ENCODE measurements at regions not wholly inside any gene's neighbourhood (a gene's known extent, or its start where the extent isn't known, plus 50 kb on each side); places are given as distances from the start of the nearest gene placed in this dataset.

GRCh38 chr16:35180970-35181369 is 1721.6 kb downstream of the TP53TG3F start:
- CTCF ChIA-PET = no interaction called here
- POLR2A ChIA-PET = no interaction called here

GRCh38 chr16:35181422-35182030 is 1722.1 kb downstream of the TP53TG3F start:
- POLR2A ChIA-PET = no interaction called here

More at GRCh38 chr16:35180970-35181369, 1721.6 kb downstream of the TP53TG3F start:
- DNase-seq (ENCODE audit: low read depth, low spot score) = no peak
- H3K4me3 ChIP-seq (ENCODE audit: low read depth, low read length) = no peak overlapping the region
- TF ChIP-seq CTCF (IDR thresholded peaks at IDR 0.05; ENCODE audit: insufficient read depth, low read length, missing control alignments) = no peak

GRCh38 chr16:35182043-35182677 is 1722.7 kb downstream of the TP53TG3F start:
- CTCF ChIA-PET = no interaction called here
- DNase-seq (ENCODE audit: low read depth, low spot score) = no peak
- TF ChIP-seq CTCF (IDR thresholded peaks at IDR 0.05; ENCODE audit: insufficient read depth, low read length, missing control alignments) = no peak
- H3K4me3 ChIP-seq (ENCODE audit: low read depth, low read length) = no peak overlapping the region
- POLR2A ChIA-PET = no interaction called here

More at GRCh38 chr16:35181422-35182030, 1722.1 kb downstream of the TP53TG3F start:
- DNase-seq (ENCODE audit: low read depth, low spot score) = no peak
- TF ChIP-seq CTCF (IDR thresholded peaks at IDR 0.05; ENCODE audit: insufficient read depth, low read length, missing control alignments) = no peak
- H3K4me3 ChIP-seq (ENCODE audit: low read depth, low read length) = no peak overlapping the region
- CTCF ChIA-PET = no interaction called here

- TF ChIP-seq CTCF (IDR thresholded peaks at IDR 0.05; ENCODE audit: insufficient read depth, low read length, missing control alignments) = no peak
- no peak for DNase-seq (ENCODE audit: low read depth, low spot score)
- CTCF ChIA-PET = no interaction called here
- no peak overlapping the region for H3K4me3 ChIP-seq (ENCODE audit: low read depth, low read length)
- POLR2A ChIA-PET = no interaction called here
These were observed 1723.6 kb downstream of the TP53TG3F start for GRCh38 chr16:35182943-35183550.

GRCh38 chr16:35184356-35184870 is 1725.0 kb downstream of the TP53TG3F start:
- ChIA-PET POLR2A (no interaction called here), CTCF (no interaction called here)
- TF ChIP-seq CTCF (IDR thresholded peaks at IDR 0.05; ENCODE audit: insufficient read depth, low read length, missing control alignments) = no peak
- H3K4me3 ChIP-seq (ENCODE audit: low read depth, low read length) = no peak overlapping the region
- DNase-seq (ENCODE audit: low read depth, low spot score) = no peak

GRCh38 chr16:35185366-35186044 is 1726.1 kb downstream of the TP53TG3F start:
- no peak for DNase-seq (ENCODE audit: low read depth, low spot score)
- H3K4me3 ChIP-seq (ENCODE audit: low read depth, low read length) = no peak overlapping the region
- no peak for TF ChIP-seq CTCF (IDR thresholded peaks at IDR 0.05; ENCODE audit: insufficient read depth, low read length, missing control alignments)
- ChIA-PET POLR2A (no interaction called here), CTCF (no interaction called here)

All from AG04449 (cell line).